ENCODE measurements at regions not wholly inside any gene's neighbourhood (a gene's known extent, or its start where the extent isn't known, plus 50 kb on each side); places are given as distances from the start of the nearest gene placed in this dataset.
"Not testable (repeated sequence)": the region's sequence is repeated elsewhere in the genome, so short reads cannot be mapped to it uniquely, and the experiment has no call there.

DNA sequence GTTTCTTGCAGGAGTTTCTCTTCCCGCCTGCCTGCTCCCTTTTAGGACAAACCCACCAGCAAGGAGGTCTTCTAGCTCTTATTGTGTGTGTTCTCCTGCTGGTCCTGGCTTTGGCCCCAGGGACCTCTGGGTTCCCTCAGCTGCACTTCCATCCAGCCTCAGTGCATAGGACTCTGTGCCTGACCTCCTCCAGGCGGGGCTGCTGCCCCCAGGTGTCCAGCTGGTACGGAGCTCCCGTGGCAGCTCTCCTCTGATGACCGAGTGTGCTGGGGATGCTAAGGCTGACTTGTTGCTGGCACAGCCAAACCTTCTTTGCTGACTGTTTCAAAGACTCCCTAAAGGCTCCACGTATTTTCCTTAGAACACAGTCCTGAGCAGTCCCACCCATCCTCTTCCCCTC, 126.5 kb downstream of the GPCPD1 start:
- H3K4me3 ChIP-seq (ENCODE audit: low read depth, low read length), result no peak overlapping the region
- no peak for DNase-seq (ENCODE audit: low read depth, low spot score)
- in situ Hi-C loops (cut with HindIII; ENCODE audit: low sequenced_read_pairs), result no loop called here
- TF ChIP-seq CTCF (IDR thresholded peaks at IDR 0.05; ENCODE audit: low read depth, low read length), result no peak

DNA sequence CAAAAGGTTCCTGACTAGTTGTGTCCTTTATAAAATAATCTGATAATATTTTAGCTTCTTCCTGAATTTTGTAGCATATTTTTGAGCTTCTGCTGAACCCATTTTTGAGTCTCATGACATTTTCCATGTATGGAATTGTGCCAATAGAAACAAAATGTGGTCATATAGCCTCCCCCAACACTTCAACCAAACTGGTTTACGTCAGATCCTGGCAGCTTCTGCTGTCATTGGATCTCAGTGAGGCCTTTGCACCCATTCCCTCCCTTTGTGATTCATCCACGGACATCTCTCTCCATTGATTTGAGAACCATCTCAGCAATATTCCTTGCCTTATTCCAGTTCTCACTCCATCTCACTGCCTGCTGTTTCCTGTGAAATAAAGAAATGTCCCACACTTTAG, 128.0 kb downstream of the GPCPD1 start:
- no peak for DNase-seq (ENCODE audit: low read depth, low spot score)
- H3K4me3 ChIP-seq (ENCODE audit: low read depth, low read length), result no peak overlapping the region
- no peak for TF ChIP-seq CTCF (IDR thresholded peaks at IDR 0.05; ENCODE audit: low read depth, low read length)
- in situ Hi-C loops (cut with HindIII; ENCODE audit: low sequenced_read_pairs), result no loop called here

DNA sequence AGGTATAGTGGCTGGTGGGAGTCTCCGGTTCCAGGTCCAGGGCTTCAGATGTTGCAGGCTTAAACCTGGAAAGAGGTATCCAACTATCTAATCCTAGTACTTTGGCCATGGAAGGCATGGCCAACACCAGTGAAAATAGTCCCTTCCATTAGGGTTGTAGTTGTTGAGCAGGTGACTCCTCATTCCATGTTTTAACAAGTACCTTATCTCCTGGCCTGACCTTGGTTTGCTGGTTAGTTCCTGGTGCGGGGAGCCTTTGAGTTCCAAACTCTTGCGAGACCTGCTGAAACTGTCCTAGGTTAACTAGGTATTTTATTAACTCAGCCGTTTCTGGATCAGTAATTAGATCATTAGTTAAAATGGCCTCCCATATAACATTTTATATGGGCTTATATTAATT, 128.9 kb downstream of the GPCPD1 start:
- DNase-seq (ENCODE audit: low read depth, low spot score), result no peak
- H3K4me3 ChIP-seq (ENCODE audit: low read depth, low read length), result no peak overlapping the region
- no peak for TF ChIP-seq CTCF (IDR thresholded peaks at IDR 0.05; ENCODE audit: low read depth, low read length)
- in situ Hi-C loops (cut with HindIII; ENCODE audit: low sequenced_read_pairs), result no loop called here

GRCh38 chr20:5480824-5481600, 129.8 kb downstream of the GPCPD1 start:
- DNase-seq (ENCODE audit: low read depth, low spot score), result no peak
- TF ChIP-seq CTCF (IDR thresholded peaks at IDR 0.05; ENCODE audit: low read depth, low read length), result no peak
- H3K4me3 ChIP-seq (ENCODE audit: low read depth, low read length), result no peak overlapping the region
- in situ Hi-C loops (cut with HindIII; ENCODE audit: low sequenced_read_pairs), result no loop called here

DNA sequence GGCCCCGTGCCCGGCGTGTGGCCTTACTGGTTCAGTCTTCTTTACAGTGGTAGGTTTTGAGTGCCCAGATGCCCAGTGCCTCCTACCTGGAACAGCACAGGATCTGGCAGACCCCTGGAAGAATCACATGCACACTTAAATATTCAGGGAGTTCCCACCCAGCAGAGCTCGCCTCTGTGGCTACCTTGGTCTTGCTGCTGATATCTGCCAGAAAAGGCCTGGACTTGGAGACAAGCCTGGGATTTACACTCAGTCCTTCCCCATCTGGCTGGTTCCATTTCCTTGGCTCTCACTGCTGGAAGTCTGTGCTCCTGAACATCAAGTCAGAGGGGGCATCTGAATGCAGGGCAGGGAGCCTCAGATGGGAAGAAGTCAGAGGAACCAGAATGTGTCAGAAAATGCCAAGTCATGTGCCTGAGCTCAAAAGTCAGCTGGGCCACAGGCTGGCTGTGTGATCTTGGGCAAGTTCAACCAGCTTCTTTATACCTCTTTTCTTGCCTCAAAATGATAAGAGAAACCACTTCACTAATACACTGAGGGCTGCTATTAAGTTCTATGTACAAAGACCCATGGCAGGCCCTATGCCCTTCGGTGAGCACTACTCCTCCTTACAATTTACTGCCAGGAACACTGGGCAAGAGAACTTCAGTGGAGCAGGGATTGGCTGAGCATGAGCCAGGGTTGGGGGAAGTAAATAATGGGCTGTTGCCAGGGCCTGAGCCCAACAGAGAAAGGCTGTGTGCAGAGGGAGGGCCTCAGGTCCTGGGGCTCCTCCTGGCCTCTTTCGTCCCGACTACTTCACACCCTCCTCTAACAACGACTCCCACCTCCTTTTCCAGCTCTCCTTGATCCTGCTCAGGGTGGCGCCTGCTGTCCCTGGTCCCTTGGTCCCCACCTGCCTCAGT, 135.9 kb downstream of the GPCPD1 start:
- no peak for DNase-seq (ENCODE audit: low read depth, low spot score)
- in situ Hi-C loops (cut with HindIII; ENCODE audit: low sequenced_read_pairs), result no loop called here
- TF ChIP-seq CTCF (IDR thresholded peaks at IDR 0.05; ENCODE audit: low read depth, low read length), result no peak
- no peak overlapping the region for H3K4me3 ChIP-seq (ENCODE audit: low read depth, low read length)

- H3K4me3 ChIP-seq (ENCODE audit: low read depth, low read length); in situ Hi-C loops (cut with HindIII; ENCODE audit: low sequenced_read_pairs); DNase-seq (ENCODE audit: low read depth, low spot score): not testable (repeated sequence)
Observed at GRCh38 chr20:5471866-5472265, 138.9 kb downstream of the GPCPD1 start.

DNA sequence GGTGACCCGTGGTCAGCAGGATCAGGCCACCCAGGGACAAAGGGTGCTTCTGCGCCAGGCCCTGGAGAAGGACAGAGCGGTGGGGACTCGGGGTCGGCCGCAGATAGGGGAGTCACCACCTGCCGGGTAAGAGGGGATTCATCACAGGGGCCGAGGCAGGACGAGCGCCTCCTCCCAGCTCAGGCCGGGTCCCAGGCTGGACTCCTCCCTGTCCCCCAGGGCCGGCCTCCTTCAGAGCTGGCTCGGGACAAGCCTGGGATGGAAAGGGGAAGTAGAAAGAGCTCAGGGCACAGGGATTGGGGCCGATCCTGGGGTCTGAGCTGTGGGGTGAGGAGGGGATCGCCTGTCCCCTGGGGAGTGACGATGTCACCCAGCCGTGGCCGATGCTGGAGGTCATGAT, 139.4 kb downstream of the GPCPD1 start:
- in situ Hi-C loops (cut with HindIII; ENCODE audit: low sequenced_read_pairs), result no loop called here

More for the DNA sequence above, 139.4 kb downstream of the GPCPD1 start:
- DNase-seq (ENCODE audit: low read depth, low spot score), result no peak
- no peak for TF ChIP-seq CTCF (IDR thresholded peaks at IDR 0.05; ENCODE audit: low read depth, low read length)
- no peak overlapping the region for H3K4me3 ChIP-seq (ENCODE audit: low read depth, low read length)
